Esophagus (tissue), 2 donors: ENCODE measurements at regions not wholly inside any gene's neighbourhood (a gene's known extent, or its start where the extent isn't known, plus 50 kb on each side); places are given as distances from the start of the nearest gene placed in this dataset.

Source experiments
- H3K27ac ChIP-seq, 2 donors: one replicate each; pipeline ENCODE4 v1.5.1; 2013; ENCODE audit warnings: low read depth in 2 of 2, mild to moderate bottlenecking in 2 of 2, inconsistent platforms in 1 of 2, low read length in 1 of 2, moderate library complexity in 1 of 2
- H3K27me3 ChIP-seq, 2 donors: one replicate each; pipeline ENCODE4 v1.6.1; 2013; ENCODE audit warnings: low read length in 2 of 2, control low read depth in 1 of 2, mild to moderate bottlenecking in 1 of 2; ENCODE audit not compliant: insufficient read depth in 2 of 2, control insufficient read depth in 1 of 2
- H3K36me3 ChIP-seq, 2 donors: one replicate each; pipeline ENCODE4 v1.6.1; 2013; ENCODE audit warnings: low read length in 1 of 2; ENCODE audit not compliant: control insufficient read depth in 2 of 2, insufficient read depth in 2 of 2
- H3K4me1 ChIP-seq, 2 donors: one replicate each; pipeline ENCODE4 v1.6.1; 2013; ENCODE audit warnings: low read length in 1 of 2; ENCODE audit not compliant: control insufficient read depth in 2 of 2, insufficient read depth in 2 of 2
- H3K4me3 ChIP-seq, 2 donors: one replicate each; pipeline ENCODE4 v1.5.1; 2013; ENCODE audit warnings: low read length in 2 of 2, mild to moderate bottlenecking in 2 of 2, low read depth in 1 of 2, moderate library complexity in 1 of 2
- H3K9me3 ChIP-seq, 2 donors: one replicate each; pipeline ENCODE4 v1.6.1; 2013; ENCODE audit warnings: mild to moderate bottlenecking in 2 of 2, low read depth in 1 of 2, low read length in 1 of 2, moderate library complexity in 1 of 2; ENCODE audit not compliant: control insufficient read depth in 2 of 2, insufficient read depth in 1 of 2
- WGBS, 2 donors: extraction: QIAGEN DNeasy Blood & Tissue Kit; methylation state at CpG; one replicate each; pipeline ENCODE4 v1.1.7; 2013; 5-methylcytosine and 5-hydroxymethylcytosine counted together
- donor health status: healthy with polysubstance abuse.
- donor health status: Bipolar disorder and iron deficiency.

- H3K9me3 ChIP-seq, result no peaks in the 10 kb centered on the region
- 64 to 71% methylated on average over 1 of the region's 1 CpG for WGBS, 2 donors
- H3K27me3 ChIP-seq, result no peaks in the 10 kb centered on the region
- no peaks in the 10 kb centered on the region for H3K4me1 ChIP-seq
- no peaks in the 10 kb centered on the region for H3K36me3 ChIP-seq
- H3K27ac ChIP-seq, result no peak overlapping the region
- no peak overlapping the region for H3K4me3 ChIP-seq
Measured at GRCh38 chr21:23542097-23542496, 2065.2 kb downstream of the MRPL39 start.

GRCh38 chr21:23541571-23541970 lies 2065.7 kb downstream of the MRPL39 start:
- Histone ChIP-seq H3K27me3 (no peaks in the 10 kb centered on the region), H3K9me3 (no peaks in the 10 kb centered on the region), H3K4me1 (no peaks in the 10 kb centered on the region)

GRCh38 chr21:23534850-23535249 lies 2072.4 kb downstream of the MRPL39 start:
- Histone ChIP-seq H3K36me3 (no peaks in the 10 kb centered on the region), H3K4me1 (no peaks in the 10 kb centered on the region), H3K9me3 (no peaks in the 10 kb centered on the region), H3K27me3 (no peaks in the 10 kb centered on the region), H3K4me3 (no peak overlapping the region), H3K27ac (no peak overlapping the region)
- WGBS, 2 donors, result 20 to 22% methylated on average over 1 of the region's 1 CpG

More at GRCh38 chr21:23541571-23541970, 2065.7 kb downstream of the MRPL39 start:
- Histone ChIP-seq H3K36me3 (no peaks in the 10 kb centered on the region), H3K4me3 (no peak overlapping the region), H3K27ac (no peak overlapping the region)
- WGBS, 2 donors, result 96 to 97% methylated on average over 2 of the region's 2 CpGs

- H3K4me3 ChIP-seq, result no peak overlapping the region
- no peaks in the 10 kb centered on the region for H3K9me3 ChIP-seq
- H3K27me3 ChIP-seq, result no peaks in the 10 kb centered on the region
- H3K27ac ChIP-seq, result no peak overlapping the region
- H3K36me3 ChIP-seq, result no peaks in the 10 kb centered on the region
- H3K4me1 ChIP-seq, result no peaks in the 10 kb centered on the region
Measured at GRCh38 chr21:23531444-23531843, 2075.8 kb downstream of the MRPL39 start.

GRCh38 chr21:23524685-23525084 lies 2082.6 kb downstream of the MRPL39 start:
- Histone ChIP-seq H3K9me3 (no peaks in the 10 kb centered on the region), H3K36me3 (no peaks in the 10 kb centered on the region), H3K27me3 (no peaks in the 10 kb centered on the region), H3K27ac (no peak overlapping the region), H3K4me1 (no peaks in the 10 kb centered on the region), H3K4me3 (no peak overlapping the region)
- WGBS, 2 donors, result 87 to 93% methylated on average over 5 of the region's 5 CpGs

- 57 to 73% methylated on average over 1 of the region's 1 CpG for WGBS, 2 donors
- Histone ChIP-seq H3K36me3 (no peaks in the 10 kb centered on the region), H3K27me3 (no peaks in the 10 kb centered on the region), H3K27ac (no peak overlapping the region), H3K4me1 (no peaks in the 10 kb centered on the region), H3K4me3 (no peak overlapping the region), H3K9me3 (no peaks in the 10 kb centered on the region)
Measured at GRCh38 chr21:23522751-23523150, 2084.5 kb downstream of the MRPL39 start.

- Histone ChIP-seq H3K9me3 (no peaks in the 10 kb centered on the region), H3K4me3 (no peak overlapping the region), H3K27me3 (no peaks in the 10 kb centered on the region), H3K27ac (no peak overlapping the region), H3K36me3 (no peaks in the 10 kb centered on the region), H3K4me1 (no peaks in the 10 kb centered on the region)
- WGBS, 2 donors, result 83 to 85% methylated on average over 1 of the region's 1 CpG
Measured at GRCh38 chr21:23507501-23507900, 2099.8 kb downstream of the MRPL39 start.

- WGBS, 2 donors, result 52 to 73% methylated on average over 1 of the region's 1 CpG
- Histone ChIP-seq H3K36me3 (no peaks in the 10 kb centered on the region), H3K27ac (no peak overlapping the region), H3K4me3 (no peak overlapping the region), H3K9me3 (no peaks in the 10 kb centered on the region), H3K4me1 (no peaks in the 10 kb centered on the region), H3K27me3 (no peaks in the 10 kb centered on the region)
Measured at GRCh38 chr21:23496729-23497128, 2110.6 kb downstream of the MRPL39 start.

DNA sequence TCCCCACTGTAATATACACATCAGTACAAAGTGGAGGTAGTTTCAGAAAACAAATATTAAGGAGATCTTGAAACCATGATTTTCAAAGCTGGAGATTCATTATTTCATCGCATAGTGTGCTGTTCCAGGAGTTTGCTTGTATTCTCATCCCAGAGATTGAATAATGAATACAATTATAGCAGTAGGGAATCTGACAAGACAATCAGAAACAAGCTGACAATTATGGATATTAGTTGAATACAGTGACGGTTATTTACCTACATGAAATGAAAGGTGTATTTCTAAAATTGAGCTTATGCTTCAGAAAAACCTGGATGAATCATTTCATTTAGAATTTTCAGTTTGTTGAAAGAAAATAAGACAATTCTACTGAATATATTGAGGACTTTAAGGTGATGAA lies 2119.0 kb downstream of the MRPL39 start:
- Histone ChIP-seq H3K27ac (no peak overlapping the region), H3K4me3 (no peak overlapping the region), H3K27me3 (no peaks in the 10 kb centered on the region), H3K9me3 (no peaks in the 10 kb centered on the region), H3K4me1 (no peaks in the 10 kb centered on the region), H3K36me3 (no peaks in the 10 kb centered on the region)
- 79 to 82% methylated on average over 2 of the region's 2 CpGs for WGBS, 2 donors

- H3K9me3 ChIP-seq, result no peaks in the 10 kb centered on the region
- H3K4me3 ChIP-seq, result no peak overlapping the region
- no peak overlapping the region for H3K27ac ChIP-seq
- H3K36me3 ChIP-seq, result no peaks in the 10 kb centered on the region
- H3K4me1 ChIP-seq, result no peaks in the 10 kb centered on the region
- H3K27me3 ChIP-seq, result no peaks in the 10 kb centered on the region
- WGBS, 2 donors, result 88 to 95% methylated on average over 1 of the region's 1 CpG
Measured at GRCh38 chr21:23480591-23481270, 2126.6 kb downstream of the MRPL39 start.
